LNCaP clone FGC (cell line): ENCODE measurements at regions not wholly inside any gene's neighbourhood (a gene's known extent, or its start where the extent isn't known, plus 50 kb on each side); places are given as distances from the start of the nearest gene placed in this dataset.
"Not testable (repeated sequence)": the region's sequence is repeated elsewhere in the genome, so short reads cannot be mapped to it uniquely, and the experiment has no call there.

Experiments used
- DNase-seq: peaks from one replicate; pipeline ENCODE4 v3.0.0-alpha.2; 2011; ENCODE audit warnings: low read depth
- H3K4me3 ChIP-seq: 2 replicates; pipeline ENCODE4 v1.5.1; 2011; ENCODE audit warnings: mild to moderate bottlenecking, low read depth, low read length, control low read depth
- CTCF ChIP-seq: IDR thresholded peaks from 2 replicates; pipeline ENCODE4 v1.5.1; 2012; ENCODE audit warnings: mild to moderate bottlenecking; ENCODE audit not compliant: control insufficient read depth, insufficient read depth; ENCODE audit errors: extremely low read depth

GRCh38 chrX:51215856-51216255 lies 116.8 kb upstream of the NUDT10 start:
- no peak overlapping the region for H3K4me3 ChIP-seq
- no peak for DNase-seq
- TF ChIP-seq CTCF = no peak

DNA sequence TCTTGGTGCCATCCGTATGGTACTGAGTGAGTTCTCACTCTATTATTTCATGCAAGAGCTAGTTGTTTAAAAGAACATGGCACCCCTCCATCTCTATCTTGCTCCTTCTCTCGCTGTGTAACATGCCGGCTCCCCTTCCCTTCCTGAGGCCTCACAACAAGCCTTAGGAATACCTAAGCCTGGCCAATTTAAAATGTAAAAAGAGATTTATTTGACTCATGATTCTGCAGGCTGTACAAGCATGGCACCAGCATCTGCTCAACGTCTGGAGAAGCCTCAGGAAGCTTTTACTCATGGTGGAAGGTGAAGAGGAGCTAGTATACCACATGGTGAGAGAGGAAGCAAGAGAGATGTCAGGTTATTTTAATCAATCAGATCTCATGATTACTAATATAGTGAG lies 90.4 kb upstream of the NUDT10 start:
- H3K4me3 ChIP-seq = no peak overlapping the region
- no peak for TF ChIP-seq CTCF
- DNase-seq = no peak

- DNase-seq = no peak
- no peak for TF ChIP-seq CTCF
- H3K4me3 ChIP-seq = no peak overlapping the region
Observed at GRCh38 chrX:51257490-51257889, 75.1 kb upstream of the NUDT10 start.

DNA sequence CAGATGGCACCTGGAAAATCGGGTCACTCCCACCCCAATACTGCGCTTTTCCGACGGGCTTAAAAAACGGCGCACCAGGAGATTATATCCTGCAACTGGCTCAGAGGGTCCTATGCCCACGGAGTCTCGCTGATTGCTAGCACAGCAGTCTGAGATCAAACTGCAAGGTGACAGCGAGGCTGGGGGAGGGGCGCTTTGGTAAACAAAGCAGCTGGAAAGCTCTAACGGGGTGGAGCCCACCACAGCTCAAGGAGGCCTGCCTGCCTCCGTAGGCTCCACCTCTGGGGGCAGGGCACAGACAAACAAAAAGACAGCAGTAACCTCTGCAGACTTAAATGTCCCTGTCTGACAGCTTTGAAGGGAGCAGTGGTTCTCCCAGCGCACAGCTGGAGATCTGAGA lies 70.4 kb upstream of the NUDT10 start:
- not testable (repeated sequence) for H3K4me3 ChIP-seq, DNase-seq

GRCh38 chrX:51272638-51273037 lies 60.0 kb upstream of the NUDT10 start:
- DNase-seq = no peak
- no peak for TF ChIP-seq CTCF
- H3K4me3 ChIP-seq = no peak overlapping the region

GRCh38 chrX:51281758-51282318 lies 50.8 kb upstream of the NUDT10 start:
- H3K4me3 ChIP-seq = no peak overlapping the region
- TF ChIP-seq CTCF = no peak
- no peak for DNase-seq
